C4-2B (cell line): ENCODE measurements at regions not wholly inside any gene's neighbourhood (a gene's known extent, or its start where the extent isn't known, plus 50 kb on each side); places are given as distances from the start of the nearest gene placed in this dataset.

Experiments used
- CTCF ChIP-seq: fragments of 450-650 bp; conservative IDR thresholded peaks from 2 replicates; pipeline ENCODE4 v1.5.1; 2017; ENCODE audit warnings: mild to moderate bottlenecking
- ZFX ChIP-seq: fragments of 450-650 bp; IDR thresholded peaks from 2 replicates; pipeline ENCODE4 v1.6.1; 2017

- TF ChIP-seq CTCF (no peak), ZFX (no peak)
Measured at GRCh38 chr3:194054961-194055360, 81.0 kb upstream of the HES1 start.
